Prostate gland (tissue), 2 donors: ENCODE measurements at regions not wholly inside any gene's neighbourhood (a gene's known extent, or its start where the extent isn't known, plus 50 kb on each side); places are given as distances from the start of the nearest gene placed in this dataset.

ENCODE experiments used
- DNase-seq: peaks from one replicate; pipeline ENCODE4 v3.0.0-alpha.2; 2019; ENCODE audit warnings: low spot score
- H3K27ac ChIP-seq, 2 donors: fragments of 200-600 bp; sonication (generic); 2 replicates each; pipeline ENCODE4 v1.5.1; 2017 to 2019
- H3K27me3 ChIP-seq: fragments of 200-600 bp; sonication (generic); replicated peaks from 2 replicates; pipeline ENCODE4 v1.5.1; 2019; ENCODE audit not compliant: insufficient read depth
- H3K36me3 ChIP-seq, 2 donors: fragments of 200-600 bp; sonication (generic); 1 replicate in 1 of 2; 2 replicates in 1 of 2; pipeline versions ENCODE4 v1.5.1 to v1.8.1; 2017 to 2019
- H3K4me1 ChIP-seq: fragments of 200-600 bp; sonication (generic); replicated peaks from 2 replicates; pipeline ENCODE4 v1.5.1; 2019
- H3K4me3 ChIP-seq, 2 donors: fragments of 200-600 bp; sonication (generic); 2 replicates each; pipeline ENCODE4 v1.5.1; 2017 to 2019
- H3K9me3 ChIP-seq: fragments of 200-600 bp; sonication (generic); 2 replicates; pipeline ENCODE4 v1.5.1; 2017
- POLR2A ChIP-seq: fragments of 450-650 bp; IDR thresholded peaks from one replicate; pipeline ENCODE4 v1.6.1; 2016; ENCODE audit warnings: antibody characterized with exemption, mild to moderate bottlenecking
- POLR2AphosphoS5 ChIP-seq: sonication (generic); formaldehyde crosslinking; IDR thresholded peaks from one replicate; pipeline ENCODE4 v1.6.1; 2017; ENCODE audit warnings: antibody characterized with exemption
- WGBS: methylation state at CpG from one replicate; pipeline ENCODE4 v1.1.5; 2018; 5-methylcytosine and 5-hydroxymethylcytosine counted together
- intact Hi-C: fragments of 100-400 bp; cut with DNase I; formaldehyde crosslinking; loops from one replicate; pipeline ENCODE4 v1.14.2; 2022
- TF ChIP-seq, protein P1 (sequence below), 4 experiments: fragments of 200-600 bp in 2 of 4; fragments of 450-650 bp in 2 of 4; sonication (generic) in 2 of 4; IDR thresholded peaks; 1 replicate in 3 of 4; 2 replicates in 1 of 4; pipeline ENCODE4 v1.5.1; 2016 to 2019; ENCODE audit warnings: antibody characterized with exemption in 4 of 4, mild to moderate bottlenecking in 2 of 4, moderate library complexity in 2 of 4

- Histone ChIP-seq H3K36me3 (no peaks in the 10 kb centered on the region), H3K9me3 (no peaks in the 10 kb centered on the region), H3K27ac (no peak overlapping the region), H3K27me3 (no peaks in the 10 kb centered on the region), H3K4me3 (no peak overlapping the region), H3K4me1 (no peaks in the 10 kb centered on the region)
- TF ChIP-seq POLR2A (no peak), POLR2AphosphoS5 (no peak)
- TF ChIP-seq, protein P1, sequence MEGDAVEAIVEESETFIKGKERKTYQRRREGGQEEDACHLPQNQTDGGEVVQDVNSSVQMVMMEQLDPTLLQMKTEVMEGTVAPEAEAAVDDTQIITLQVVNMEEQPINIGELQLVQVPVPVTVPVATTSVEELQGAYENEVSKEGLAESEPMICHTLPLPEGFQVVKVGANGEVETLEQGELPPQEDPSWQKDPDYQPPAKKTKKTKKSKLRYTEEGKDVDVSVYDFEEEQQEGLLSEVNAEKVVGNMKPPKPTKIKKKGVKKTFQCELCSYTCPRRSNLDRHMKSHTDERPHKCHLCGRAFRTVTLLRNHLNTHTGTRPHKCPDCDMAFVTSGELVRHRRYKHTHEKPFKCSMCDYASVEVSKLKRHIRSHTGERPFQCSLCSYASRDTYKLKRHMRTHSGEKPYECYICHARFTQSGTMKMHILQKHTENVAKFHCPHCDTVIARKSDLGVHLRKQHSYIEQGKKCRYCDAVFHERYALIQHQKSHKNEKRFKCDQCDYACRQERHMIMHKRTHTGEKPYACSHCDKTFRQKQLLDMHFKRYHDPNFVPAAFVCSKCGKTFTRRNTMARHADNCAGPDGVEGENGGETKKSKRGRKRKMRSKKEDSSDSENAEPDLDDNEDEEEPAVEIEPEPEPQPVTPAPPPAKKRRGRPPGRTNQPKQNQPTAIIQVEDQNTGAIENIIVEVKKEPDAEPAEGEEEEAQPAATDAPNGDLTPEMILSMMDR (IDR thresholded peaks at IDR 0.05), result no peak
- intact Hi-C loops, result loop anchor here (2.0 to 5.0 kb wide), 2 partner anchors 159 to 374 kb away; no protein-coding TSS in a partner anchor
- WGBS, result 85% methylated on average over 3 of the region's 3 CpGs
- DNase-seq, result no peak
These were observed 67.6 kb upstream of the CES5A start for GRCh38 chr16:55942821-55943220.

DNA sequence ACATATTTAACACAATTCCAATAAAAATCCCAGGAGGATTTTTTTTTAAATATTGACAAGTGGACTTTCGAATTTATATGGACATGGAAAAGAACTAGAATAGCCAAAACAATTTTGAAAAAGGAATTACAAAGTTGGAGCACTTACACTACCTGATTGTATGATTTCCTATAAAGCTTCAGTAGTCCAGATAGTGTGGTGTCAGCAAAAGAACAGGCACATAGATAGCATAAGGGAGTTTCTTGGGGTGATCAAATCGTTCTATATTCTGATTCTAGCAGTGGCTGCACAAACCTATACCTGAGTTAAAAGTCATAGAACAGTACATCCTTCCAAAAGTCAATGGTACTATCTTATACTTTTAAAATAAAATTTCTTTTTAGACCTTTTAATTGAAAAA, 66.4 kb upstream of the CES5A start:
- WGBS, result 78% methylated on average over 2 of the region's 2 CpGs
- H3K4me3 ChIP-seq, result no peak overlapping the region
- peaks cover 2% of the 10 kb centered on the region for H3K27me3 ChIP-seq
- no peak for DNase-seq
- no peaks in the 10 kb centered on the region for H3K36me3 ChIP-seq
- intact Hi-C loops, result loop anchor here (5.0 kb wide), 1 partner anchor 161 kb away; no protein-coding TSS in a partner anchor
- no peak overlapping the region for H3K27ac ChIP-seq
- H3K9me3 ChIP-seq, result no peaks in the 10 kb centered on the region
- no peak for TF ChIP-seq POLR2A
- no peak for TF ChIP-seq POLR2AphosphoS5
- TF ChIP-seq, protein P1 (IDR thresholded peaks at IDR 0.05), result no peak
- H3K4me1 ChIP-seq, result no peaks in the 10 kb centered on the region

GRCh38 chr16:55938126-55938525, 63.0 kb upstream of the CES5A start:
- no peak overlapping the region for H3K4me3 ChIP-seq
- 79% methylated on average over 1 of the region's 1 CpG for WGBS
- DNase-seq, result no peak
- TF ChIP-seq POLR2AphosphoS5, result no peak
- TF ChIP-seq, protein P1 (IDR thresholded peaks at IDR 0.05), result no peak
- TF ChIP-seq POLR2A, result no peak
- no peaks in the 10 kb centered on the region for H3K9me3 ChIP-seq
- no peaks in the 10 kb centered on the region for H3K36me3 ChIP-seq
- no peaks in the 10 kb centered on the region for H3K4me1 ChIP-seq
- intact Hi-C loops, result no loop called here
- peaks cover 2% of the 10 kb centered on the region for H3K27me3 ChIP-seq
- H3K27ac ChIP-seq, result no peak overlapping the region

DNA sequence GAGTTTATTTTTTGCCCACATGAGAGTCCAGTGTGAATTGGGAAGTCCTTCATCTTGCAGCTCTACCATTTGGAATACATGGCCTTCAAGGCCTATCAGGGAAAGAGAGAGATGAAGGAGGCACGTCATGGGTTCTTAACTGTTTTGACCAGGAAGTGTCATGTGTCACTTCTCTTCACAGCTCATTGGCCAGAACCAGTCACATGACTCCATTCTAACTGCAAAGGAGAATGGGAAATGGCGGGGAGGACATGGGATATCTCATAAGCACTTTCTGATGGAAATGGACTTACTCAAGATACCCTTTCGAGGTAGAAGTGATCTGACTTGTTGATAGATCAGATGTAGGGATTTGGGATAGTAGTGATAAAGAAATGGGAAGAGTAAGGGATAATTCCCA, 57.9 kb upstream of the CES5A start:
- intact Hi-C loops, result no loop called here
- Histone ChIP-seq H3K4me3 (no peak overlapping the region), H3K27ac (no peak overlapping the region), H3K27me3 (peaks cover 2% of the 10 kb centered on the region), H3K9me3 (no peaks in the 10 kb centered on the region), H3K4me1 (no peaks in the 10 kb centered on the region), H3K36me3 (no peaks in the 10 kb centered on the region)
- WGBS, result 86% methylated on average over 3 of the region's 3 CpGs
- DNase-seq, result no peak
- TF ChIP-seq POLR2A, result no peak
- no peak for TF ChIP-seq POLR2AphosphoS5
- TF ChIP-seq, protein P1 (IDR thresholded peaks at IDR 0.05), result no peak

- no peak overlapping the region for H3K27ac ChIP-seq
- no peak for TF ChIP-seq POLR2AphosphoS5
- no peak for TF ChIP-seq POLR2A
- no peaks in the 10 kb centered on the region for H3K4me1 ChIP-seq
- 74% methylated on average over 2 of the region's 2 CpGs for WGBS
- intact Hi-C loops, result no loop called here
- H3K9me3 ChIP-seq, result no peaks in the 10 kb centered on the region
- no peaks in the 10 kb centered on the region for H3K36me3 ChIP-seq
- H3K27me3 ChIP-seq, result peaks cover 2% of the 10 kb centered on the region
- no peak overlapping the region for H3K4me3 ChIP-seq
- no peak for DNase-seq
These were observed 54.9 kb upstream of the CES5A start for GRCh38 chr16:55930036-55930435.
